ENCODE measurements at regions not wholly inside any gene's neighbourhood (a gene's known extent, or its start where the extent isn't known, plus 50 kb on each side); places are given as distances from the start of the nearest gene placed in this dataset.

DNA sequence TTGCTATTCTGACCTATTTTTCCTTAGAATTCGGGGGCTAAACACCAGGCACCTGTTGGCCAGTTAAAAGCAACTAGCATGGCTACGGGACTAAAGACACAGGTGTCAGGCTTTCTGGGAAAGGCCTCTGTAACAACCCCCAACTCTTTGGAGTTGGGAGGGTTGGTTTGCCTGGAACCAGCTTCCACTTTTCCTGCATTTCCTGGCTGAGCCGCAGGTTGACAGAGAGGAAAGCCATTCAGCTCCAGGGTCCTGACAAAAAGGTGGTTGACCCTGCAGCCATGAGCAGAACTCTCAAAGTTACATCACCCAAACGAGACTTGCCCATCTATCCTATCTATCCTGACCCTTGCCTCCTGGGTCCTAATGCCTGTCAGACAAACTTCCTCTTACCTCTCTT is 375.4 kb upstream of the SFSWAP start:
- TF ChIP-seq POLR2A (IDR thresholded peaks at IDR 0.05): no peak
- TF ChIP-seq, protein P1, sequence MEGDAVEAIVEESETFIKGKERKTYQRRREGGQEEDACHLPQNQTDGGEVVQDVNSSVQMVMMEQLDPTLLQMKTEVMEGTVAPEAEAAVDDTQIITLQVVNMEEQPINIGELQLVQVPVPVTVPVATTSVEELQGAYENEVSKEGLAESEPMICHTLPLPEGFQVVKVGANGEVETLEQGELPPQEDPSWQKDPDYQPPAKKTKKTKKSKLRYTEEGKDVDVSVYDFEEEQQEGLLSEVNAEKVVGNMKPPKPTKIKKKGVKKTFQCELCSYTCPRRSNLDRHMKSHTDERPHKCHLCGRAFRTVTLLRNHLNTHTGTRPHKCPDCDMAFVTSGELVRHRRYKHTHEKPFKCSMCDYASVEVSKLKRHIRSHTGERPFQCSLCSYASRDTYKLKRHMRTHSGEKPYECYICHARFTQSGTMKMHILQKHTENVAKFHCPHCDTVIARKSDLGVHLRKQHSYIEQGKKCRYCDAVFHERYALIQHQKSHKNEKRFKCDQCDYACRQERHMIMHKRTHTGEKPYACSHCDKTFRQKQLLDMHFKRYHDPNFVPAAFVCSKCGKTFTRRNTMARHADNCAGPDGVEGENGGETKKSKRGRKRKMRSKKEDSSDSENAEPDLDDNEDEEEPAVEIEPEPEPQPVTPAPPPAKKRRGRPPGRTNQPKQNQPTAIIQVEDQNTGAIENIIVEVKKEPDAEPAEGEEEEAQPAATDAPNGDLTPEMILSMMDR (IDR thresholded peaks at IDR 0.05): no peak

Data from uterus (tissue), 2 donors.